Keratinocyte (primary cell): ENCODE measurements at regions not wholly inside any gene's neighbourhood (a gene's known extent, or its start where the extent isn't known, plus 50 kb on each side); places are given as distances from the start of the nearest gene placed in this dataset.
"Not testable (repeated sequence)": the region's sequence is repeated elsewhere in the genome, so short reads cannot be mapped to it uniquely, and the experiment has no call there.

Source experiments
- DNase-seq: peaks from one replicate; pipeline ENCODE4 v3.0.0-alpha.2; 2011; ENCODE audit warnings: low read depth, missing footprints, low spot score
- FAIRE-seq: peaks from 2 replicates; lab custom pipeline; 2011; peaks lifted over from hg19 to GRCh38; lab: Jason Lieb, UNC
- H2AFZ ChIP-seq: 2 replicates; pipeline ENCODE4 v1.6.0; 2012; ENCODE audit warnings: low read length, control low read depth, inconsistent platforms; ENCODE audit not compliant: control insufficient read depth
- H3K27ac ChIP-seq: 2 replicates; pipeline ENCODE4 v1.5.1; 2011; ENCODE audit warnings: low read length; ENCODE audit not compliant: control insufficient read depth, insufficient read depth
- H3K27me3 ChIP-seq: 3 replicates; pipeline ENCODE4 v1.6.0; 2011; ENCODE audit warnings: low read length; ENCODE audit not compliant: control insufficient read depth, insufficient read depth; ENCODE audit errors: extremely low read depth
- H3K36me3 ChIP-seq, 2 experiments: 2 replicates in 1 of 2; 3 replicates in 1 of 2; pipeline ENCODE4 v1.5.1; 2011; ENCODE audit warnings: low read length in 2 of 2, mild to moderate bottlenecking in 1 of 2; ENCODE audit not compliant: control insufficient read depth in 2 of 2, insufficient read depth in 2 of 2; ENCODE audit errors: extremely low read depth in 1 of 2
- H3K4me1 ChIP-seq: 3 replicates; pipeline ENCODE4 v1.5.1; 2011; ENCODE audit warnings: low read length; ENCODE audit not compliant: control insufficient read depth, insufficient read depth; ENCODE audit errors: extremely low read depth
- H3K4me2 ChIP-seq: 3 replicates; pipeline ENCODE4 v1.6.0; 2011; ENCODE audit warnings: low read depth, low read length; ENCODE audit not compliant: control insufficient read depth, insufficient read depth; ENCODE audit errors: extremely low read depth
- H3K4me3 ChIP-seq, 3 experiments: fragments of 200-600 bp in 1 of 3; sonication (generic) in 1 of 3; 2 replicates in 2 of 3; 3 replicates in 1 of 3; pipeline ENCODE4 v1.5.1; 2011 to 2016; ENCODE audit warnings: low read length in 3 of 3, mild to moderate bottlenecking in 3 of 3, control low read depth in 2 of 3, inconsistent platforms in 1 of 3, low read depth in 1 of 3, mixed read lengths in 1 of 3, mixed run types in 1 of 3, moderate library complexity in 1 of 3; ENCODE audit not compliant: control insufficient read depth in 2 of 3, insufficient read depth in 2 of 3; ENCODE audit errors: extremely low read depth in 1 of 3
- H3K79me2 ChIP-seq: 2 replicates; pipeline ENCODE4 v1.6.0; 2012; ENCODE audit warnings: low read length; ENCODE audit not compliant: control insufficient read depth, insufficient read depth
- H3K9ac ChIP-seq: 3 replicates; pipeline ENCODE4 v1.6.0; 2011; ENCODE audit warnings: low read length; ENCODE audit not compliant: control insufficient read depth, insufficient read depth; ENCODE audit errors: extremely low read depth
- H3K9me1 ChIP-seq: 3 replicates; pipeline ENCODE4 v1.6.0; 2011; ENCODE audit warnings: low read length; ENCODE audit not compliant: control insufficient read depth, insufficient read depth; ENCODE audit errors: extremely low read depth
- H3K9me3 ChIP-seq: 2 replicates; pipeline ENCODE4 v1.5.1; 2012; ENCODE audit warnings: low read depth, low read length; ENCODE audit not compliant: control insufficient read depth
- H4K20me1 ChIP-seq: 3 replicates; pipeline ENCODE4 v1.6.0; 2011; ENCODE audit warnings: low read length; ENCODE audit not compliant: control insufficient read depth, insufficient read depth; ENCODE audit errors: extremely low read depth
- CTCF ChIP-seq, 3 experiments: IDR thresholded peaks in 1 of 3; conservative IDR thresholded peaks in 1 of 3; optimal IDR thresholded peaks in 1 of 3; 2 replicates in 2 of 3; 3 replicates in 1 of 3; pipeline versions ENCODE3 to v1.5.1; 2011; ENCODE audit warnings: low read length in 3 of 3, mild to moderate bottlenecking in 3 of 3, moderate library complexity in 2 of 3, control low read depth in 1 of 3, inconsistent platforms in 1 of 3; ENCODE audit not compliant: insufficient read depth in 2 of 3; ENCODE audit errors: extremely low read depth in 1 of 3
- EZH2 ChIP-seq: IDR thresholded peaks from one replicate; pipeline ENCODE4 v1.6.1; 2012; ENCODE audit warnings: inconsistent platforms, mild to moderate bottlenecking, low read length, moderate library complexity
- dilution Hi-C: fragments of 300-500 bp; cut with MboI; formaldehyde crosslinking; loops from one replicate; pipeline ENCODE4 v1.7.0; 2020; ENCODE audit warnings: low sequenced_read_pairs; ENCODE audit not compliant: extremely low pct_ligation_motif_present

- no peak for TF ChIP-seq CTCF (optimal IDR thresholded peaks at IDR 0.05 in 1 of 3, IDR thresholded peaks at IDR 0.05 in 1 of 3, conservative IDR thresholded peaks at IDR 0.05 in 1 of 3; ENCODE audit: extremely low read depth in 1 of 3, insufficient read depth in 2 of 3, low read length in 3 of 3)
- no peak for TF ChIP-seq EZH2
- Histone ChIP-seq H4K20me1 (no peaks in the 10 kb centered on the region), H2AFZ (no peak overlapping the region), H3K9me1 (no peaks in the 10 kb centered on the region), H3K79me2 (no peaks in the 10 kb centered on the region), H3K27me3 (no peaks in the 10 kb centered on the region), H3K9me3 (no peaks in the 10 kb centered on the region), H3K4me2 (no peak overlapping the region), H3K4me3 (no peak overlapping the region), H3K9ac (no peak overlapping the region), H3K27ac (no peak overlapping the region), H3K4me1 (no peaks in the 10 kb centered on the region), H3K36me3 (no peaks in the 10 kb centered on the region)
- DNase-seq (no peak), FAIRE-seq (no peak)
- dilution Hi-C loops = no loop called here
Measured at GRCh38 chr16:61098505-61098904, 937.7 kb downstream of the CDH8 start.

- H2AFZ ChIP-seq, H3K79me2 ChIP-seq, H3K9me1 ChIP-seq, H3K4me2 ChIP-seq, H4K20me1 ChIP-seq, H3K36me3 ChIP-seq, dilution Hi-C loops, H3K27ac ChIP-seq, H3K4me1 ChIP-seq, FAIRE-seq, H3K9ac ChIP-seq, DNase-seq, H3K9me3 ChIP-seq, H3K27me3 ChIP-seq, H3K4me3 ChIP-seq: not testable (repeated sequence)
Measured at GRCh38 chr16:61091300-61091699, 944.9 kb downstream of the CDH8 start.

- Histone ChIP-seq H3K9me3 (no peaks in the 10 kb centered on the region), H3K36me3 (no peaks in the 10 kb centered on the region), H4K20me1 (no peaks in the 10 kb centered on the region), H3K4me3 (no peak overlapping the region), H3K27me3 (no peaks in the 10 kb centered on the region), H3K4me1 (no peaks in the 10 kb centered on the region), H3K27ac (no peak overlapping the region), H3K9ac (no peak overlapping the region), H2AFZ (no peak overlapping the region), H3K79me2 (no peaks in the 10 kb centered on the region), H3K9me1 (no peaks in the 10 kb centered on the region), H3K4me2 (no peak overlapping the region)
- no peak for FAIRE-seq
- DNase-seq = no peak
- dilution Hi-C loops = no loop called here
- TF ChIP-seq CTCF (optimal IDR thresholded peaks at IDR 0.05 in 1 of 3, IDR thresholded peaks at IDR 0.05 in 1 of 3, conservative IDR thresholded peaks at IDR 0.05 in 1 of 3; ENCODE audit: extremely low read depth in 1 of 3, insufficient read depth in 2 of 3, low read length in 3 of 3) (no peak), EZH2 (no peak)
Measured at GRCh38 chr16:61083711-61084110, 952.5 kb downstream of the CDH8 start.
